ENCODE measurements at regions not wholly inside any gene's neighbourhood (a gene's known extent, or its start where the extent isn't known, plus 50 kb on each side); places are given as distances from the start of the nearest gene placed in this dataset.

DNA sequence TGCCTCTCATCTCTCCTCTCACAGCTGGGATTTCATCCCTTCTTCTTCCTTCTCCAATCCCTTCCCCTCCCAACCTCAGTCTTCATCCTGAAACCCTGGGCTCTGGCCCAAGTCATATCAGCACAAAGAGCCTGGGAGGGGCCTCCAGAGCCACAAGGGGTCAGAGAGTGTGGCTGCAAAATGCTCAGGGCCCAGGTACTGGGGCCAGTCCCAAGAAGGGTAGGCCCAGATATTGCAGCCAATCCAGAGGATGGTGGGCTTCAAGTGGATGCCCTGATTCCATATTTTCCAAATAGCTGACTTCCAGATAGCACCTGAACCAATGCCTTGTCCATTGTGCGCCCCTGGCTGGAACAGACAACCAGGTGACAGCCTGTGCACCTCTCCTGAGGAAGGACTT is 193.9 kb downstream of the MED10 start (continued):
- TF ChIP-seq ATF2 (IDR thresholded peaks at IDR 0.05; ENCODE audit: low read length): no peak

All from H1 (cell line).